ENCODE measurements at regions not wholly inside any gene's neighbourhood (a gene's known extent, or its start where the extent isn't known, plus 50 kb on each side); places are given as distances from the start of the nearest gene placed in this dataset.

GRCh38 chr9:80158554-80159170 is 586.9 kb downstream of the TLE4 start:
- no peak for DNase-seq (ENCODE audit: low read depth, low spot score)
- no peaks in the 10 kb centered on the region for H3K4me1 ChIP-seq (ENCODE audit: control insufficient read depth, insufficient read depth, low read length)
- no peaks in the 10 kb centered on the region for H3K36me3 ChIP-seq (ENCODE audit: control insufficient read depth, insufficient read depth, low read length)
- TF ChIP-seq TCF7L2 (IDR thresholded peaks at IDR 0.05; ENCODE audit: low read depth, low read length): no peak
- no peak for TF ChIP-seq POLR2AphosphoS5 (IDR thresholded peaks at IDR 0.05; ENCODE audit: low read depth, low read length)
- no peak for TF ChIP-seq CTCF (IDR thresholded peaks at IDR 0.05)
- TF ChIP-seq, protein P1, sequence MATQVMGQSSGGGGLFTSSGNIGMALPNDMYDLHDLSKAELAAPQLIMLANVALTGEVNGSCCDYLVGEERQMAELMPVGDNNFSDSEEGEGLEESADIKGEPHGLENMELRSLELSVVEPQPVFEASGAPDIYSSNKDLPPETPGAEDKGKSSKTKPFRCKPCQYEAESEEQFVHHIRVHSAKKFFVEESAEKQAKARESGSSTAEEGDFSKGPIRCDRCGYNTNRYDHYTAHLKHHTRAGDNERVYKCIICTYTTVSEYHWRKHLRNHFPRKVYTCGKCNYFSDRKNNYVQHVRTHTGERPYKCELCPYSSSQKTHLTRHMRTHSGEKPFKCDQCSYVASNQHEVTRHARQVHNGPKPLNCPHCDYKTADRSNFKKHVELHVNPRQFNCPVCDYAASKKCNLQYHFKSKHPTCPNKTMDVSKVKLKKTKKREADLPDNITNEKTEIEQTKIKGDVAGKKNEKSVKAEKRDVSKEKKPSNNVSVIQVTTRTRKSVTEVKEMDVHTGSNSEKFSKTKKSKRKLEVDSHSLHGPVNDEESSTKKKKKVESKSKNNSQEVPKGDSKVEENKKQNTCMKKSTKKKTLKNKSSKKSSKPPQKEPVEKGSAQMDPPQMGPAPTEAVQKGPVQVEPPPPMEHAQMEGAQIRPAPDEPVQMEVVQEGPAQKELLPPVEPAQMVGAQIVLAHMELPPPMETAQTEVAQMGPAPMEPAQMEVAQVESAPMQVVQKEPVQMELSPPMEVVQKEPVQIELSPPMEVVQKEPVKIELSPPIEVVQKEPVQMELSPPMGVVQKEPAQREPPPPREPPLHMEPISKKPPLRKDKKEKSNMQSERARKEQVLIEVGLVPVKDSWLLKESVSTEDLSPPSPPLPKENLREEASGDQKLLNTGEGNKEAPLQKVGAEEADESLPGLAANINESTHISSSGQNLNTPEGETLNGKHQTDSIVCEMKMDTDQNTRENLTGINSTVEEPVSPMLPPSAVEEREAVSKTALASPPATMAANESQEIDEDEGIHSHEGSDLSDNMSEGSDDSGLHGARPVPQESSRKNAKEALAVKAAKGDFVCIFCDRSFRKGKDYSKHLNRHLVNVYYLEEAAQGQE (IDR thresholded peaks at IDR 0.05; ENCODE audit: insufficient read depth in 1 of 2, low read depth in 2 of 2, low read length in 1 of 2): no peak
- TF ChIP-seq SIN3A (IDR thresholded peaks at IDR 0.05; ENCODE audit: borderline replicate concordance, insufficient read depth, low read depth, low read length): no peak
- ATAC-seq: no peak
- intact Hi-C loops (cut with micrococcal nuclease; ENCODE audit: unreplicated experiment): no loop called here
- no TSS peak for BruUV-seq (replicated peaks)
- no peaks in the 10 kb centered on the region for H3K9me3 ChIP-seq (ENCODE audit: control insufficient read depth, insufficient read depth, low read depth, low read length)
- ChIA-PET CTCF (no interaction called here), POLR2A (no interaction called here)
- in situ Hi-C loops (cut with HindIII; ENCODE audit: low pct_unique_long_range_greater_than_20kb, low sequenced_read_pairs): no loop called here
- no peaks in the 10 kb centered on the region for H3K27me3 ChIP-seq (ENCODE audit: control insufficient read depth, insufficient read depth, low read length)
- no peak overlapping the region for H3K27ac ChIP-seq (ENCODE audit: low read length)
- H3K4me3 ChIP-seq (ENCODE audit: low read depth in 2 of 2, low read length in 2 of 2): no peak overlapping the region

DNA sequence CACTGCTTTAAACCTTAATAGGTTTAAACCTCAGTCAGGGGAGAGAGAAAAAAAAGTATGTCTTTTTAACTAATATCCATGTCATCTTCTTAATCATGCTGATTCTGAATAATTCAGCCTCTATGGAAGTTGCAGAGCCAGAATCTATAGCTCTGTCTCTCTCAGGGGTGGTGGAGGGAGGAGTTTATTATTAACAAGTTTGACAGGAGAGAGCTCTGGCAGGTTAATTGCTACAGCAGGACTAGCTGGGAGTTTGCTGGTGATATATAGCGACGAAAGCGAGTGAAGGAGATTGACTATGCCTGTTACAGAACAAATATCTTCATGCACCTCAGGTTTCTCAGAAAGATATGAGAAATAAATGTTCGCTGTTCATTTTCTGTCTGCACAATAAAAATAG is 586.4 kb downstream of the TLE4 start:
- TF ChIP-seq, protein P1 (IDR thresholded peaks at IDR 0.05; ENCODE audit: insufficient read depth in 1 of 2, low read depth in 2 of 2, low read length in 1 of 2): no peak
- TF ChIP-seq CTCF (IDR thresholded peaks at IDR 0.05) (no peak), POLR2AphosphoS5 (IDR thresholded peaks at IDR 0.05; ENCODE audit: low read depth, low read length) (no peak), TCF7L2 (IDR thresholded peaks at IDR 0.05; ENCODE audit: low read depth, low read length) (no peak), SIN3A (IDR thresholded peaks at IDR 0.05; ENCODE audit: borderline replicate concordance, insufficient read depth, low read depth, low read length) (no peak)
- no peak overlapping the region for H3K4me3 ChIP-seq (ENCODE audit: low read depth in 2 of 2, low read length in 2 of 2)
- intact Hi-C loops (cut with micrococcal nuclease; ENCODE audit: unreplicated experiment): no loop called here

More for the DNA sequence above, 586.4 kb downstream of the TLE4 start:
- ATAC-seq: no peak
- H3K36me3 ChIP-seq (ENCODE audit: control insufficient read depth, insufficient read depth, low read length): no peaks in the 10 kb centered on the region
- no peaks in the 10 kb centered on the region for H3K9me3 ChIP-seq (ENCODE audit: control insufficient read depth, insufficient read depth, low read depth, low read length)
- ChIA-PET POLR2A (no interaction called here), CTCF (no interaction called here)
- H3K27me3 ChIP-seq (ENCODE audit: control insufficient read depth, insufficient read depth, low read length): no peaks in the 10 kb centered on the region
- no peak overlapping the region for H3K27ac ChIP-seq (ENCODE audit: low read length)
- no TSS peak for BruUV-seq (replicated peaks)
- no peaks in the 10 kb centered on the region for H3K4me1 ChIP-seq (ENCODE audit: control insufficient read depth, insufficient read depth, low read length)
- in situ Hi-C loops (cut with HindIII; ENCODE audit: low pct_unique_long_range_greater_than_20kb, low sequenced_read_pairs): no loop called here
- no peak for DNase-seq (ENCODE audit: low read depth, low spot score)

All from Panc1 (cell line).